Epithelial cell of esophagus (primary cell): ENCODE measurements at regions not wholly inside any gene's neighbourhood (a gene's known extent, or its start where the extent isn't known, plus 50 kb on each side); places are given as distances from the start of the nearest gene placed in this dataset.

Experiments
- DNase-seq: peaks from one replicate; pipeline ENCODE4 v3.0.0; 2010; ENCODE audit warnings: low read depth
- H3K4me3 ChIP-seq: 2 replicates; pipeline ENCODE4 v1.5.1; 2011; ENCODE audit warnings: mild to moderate bottlenecking, low read length, control low read depth
- TF ChIP-seq, protein P1 (sequence below): IDR thresholded peaks from 2 replicates; pipeline ENCODE4 v1.5.1; 2011; ENCODE audit warnings: low read depth, mild to moderate bottlenecking, low read length, control low read depth, inconsistent platforms; ENCODE audit not compliant: insufficient read depth; ENCODE audit errors: missing control alignments

DNA sequence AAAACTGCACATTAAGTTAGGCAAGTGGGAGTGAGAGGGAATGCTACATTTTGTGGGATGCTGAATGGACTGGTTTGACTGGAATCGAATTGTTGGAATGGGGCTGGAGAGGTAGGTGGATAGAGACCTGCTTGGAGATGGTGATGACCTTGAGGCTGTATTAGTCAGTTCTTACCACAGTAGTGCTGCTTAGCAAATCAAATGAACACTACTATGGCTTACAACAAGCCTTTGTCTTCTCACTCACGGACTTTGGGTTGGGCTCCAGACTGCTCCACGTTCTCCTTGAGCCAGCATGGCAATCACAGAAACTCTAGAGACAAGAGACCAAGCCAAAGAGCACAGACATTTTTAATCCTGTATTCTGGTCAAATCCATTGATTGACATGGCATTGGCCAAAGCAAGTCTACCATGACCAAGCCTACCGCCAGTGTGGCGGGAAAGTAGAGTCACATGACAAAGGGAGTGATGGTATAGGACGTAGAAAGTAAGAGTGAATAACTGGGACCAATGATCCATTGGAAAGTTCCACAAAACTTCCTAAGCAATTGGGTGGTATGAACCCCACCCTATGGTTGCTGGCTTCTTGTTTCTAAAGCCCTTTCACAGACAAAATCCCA, 70.3 kb upstream of the FOXP4 start:
- H3K4me3 ChIP-seq = no peak overlapping the region
- TF ChIP-seq, protein P1, sequence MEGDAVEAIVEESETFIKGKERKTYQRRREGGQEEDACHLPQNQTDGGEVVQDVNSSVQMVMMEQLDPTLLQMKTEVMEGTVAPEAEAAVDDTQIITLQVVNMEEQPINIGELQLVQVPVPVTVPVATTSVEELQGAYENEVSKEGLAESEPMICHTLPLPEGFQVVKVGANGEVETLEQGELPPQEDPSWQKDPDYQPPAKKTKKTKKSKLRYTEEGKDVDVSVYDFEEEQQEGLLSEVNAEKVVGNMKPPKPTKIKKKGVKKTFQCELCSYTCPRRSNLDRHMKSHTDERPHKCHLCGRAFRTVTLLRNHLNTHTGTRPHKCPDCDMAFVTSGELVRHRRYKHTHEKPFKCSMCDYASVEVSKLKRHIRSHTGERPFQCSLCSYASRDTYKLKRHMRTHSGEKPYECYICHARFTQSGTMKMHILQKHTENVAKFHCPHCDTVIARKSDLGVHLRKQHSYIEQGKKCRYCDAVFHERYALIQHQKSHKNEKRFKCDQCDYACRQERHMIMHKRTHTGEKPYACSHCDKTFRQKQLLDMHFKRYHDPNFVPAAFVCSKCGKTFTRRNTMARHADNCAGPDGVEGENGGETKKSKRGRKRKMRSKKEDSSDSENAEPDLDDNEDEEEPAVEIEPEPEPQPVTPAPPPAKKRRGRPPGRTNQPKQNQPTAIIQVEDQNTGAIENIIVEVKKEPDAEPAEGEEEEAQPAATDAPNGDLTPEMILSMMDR = no peak
- DNase-seq = no peak

DNA sequence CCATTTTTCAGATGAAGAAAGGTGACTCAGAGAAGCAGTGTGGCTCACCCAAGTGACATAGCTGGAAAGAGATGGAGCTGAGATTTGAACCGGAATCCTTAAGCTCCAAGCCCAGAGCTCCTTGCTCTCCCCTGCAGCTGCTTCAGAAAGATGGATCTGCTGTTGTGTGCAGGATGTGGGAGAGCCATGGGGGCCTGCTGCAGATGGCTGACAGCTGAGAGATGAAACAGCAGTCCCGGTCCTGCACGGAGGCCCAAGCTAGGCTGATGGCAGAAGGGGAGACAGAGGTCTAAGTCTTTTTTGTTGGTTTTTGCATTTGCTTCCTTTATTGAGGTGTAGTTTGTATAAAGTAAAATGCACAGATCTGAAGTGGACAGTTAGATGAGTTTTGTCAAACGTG, 69.8 kb upstream of the FOXP4 start:
- DNase-seq = no peak
- TF ChIP-seq, protein P1 = no peak

DNA sequence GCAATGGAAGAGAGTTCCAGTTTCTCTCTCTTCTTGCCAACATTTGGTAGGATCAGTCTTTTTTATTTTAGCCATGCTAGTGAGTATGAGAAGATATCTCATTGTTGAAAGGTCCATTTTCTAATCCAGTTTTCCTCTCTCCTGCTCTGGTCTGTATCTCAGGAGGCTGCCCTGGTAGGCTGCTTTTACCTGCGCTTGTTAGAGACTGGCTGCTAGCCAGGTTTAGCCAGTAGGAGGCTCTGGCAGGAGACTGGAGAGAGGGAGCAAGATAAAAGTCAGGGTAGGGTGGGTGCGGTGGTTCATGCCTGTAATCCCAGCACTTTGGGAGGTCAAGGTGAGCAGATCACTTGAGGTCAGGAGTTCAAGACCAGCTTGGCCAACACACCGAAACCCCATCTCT, 68.6 kb upstream of the FOXP4 start:
- no peak overlapping the region for H3K4me3 ChIP-seq
- DNase-seq = no peak
- TF ChIP-seq, protein P1 = no peak

More for the DNA sequence above, 69.8 kb upstream of the FOXP4 start:
- H3K4me3 ChIP-seq = no peak overlapping the region

DNA sequence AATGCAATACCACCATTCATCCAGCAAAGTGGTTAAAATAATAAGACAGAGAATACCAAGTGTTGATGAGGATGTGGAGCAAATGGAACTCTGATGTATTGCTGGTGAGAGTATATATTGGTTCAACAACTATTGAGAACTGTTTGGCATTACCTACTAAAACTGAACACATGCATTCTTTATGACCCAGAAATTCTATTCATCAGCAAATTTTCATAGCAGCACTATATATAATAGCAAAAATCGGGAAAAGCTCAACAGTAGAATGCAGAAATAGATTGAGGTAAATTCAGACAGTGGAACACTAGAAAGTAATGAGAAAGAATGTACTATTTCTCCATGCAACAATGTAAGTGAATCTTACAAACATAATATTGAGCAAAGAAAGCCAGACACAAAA, 62.2 kb upstream of the FOXP4 start:
- no peak for DNase-seq
- TF ChIP-seq, protein P1 = no peak
- no peak overlapping the region for H3K4me3 ChIP-seq

DNA sequence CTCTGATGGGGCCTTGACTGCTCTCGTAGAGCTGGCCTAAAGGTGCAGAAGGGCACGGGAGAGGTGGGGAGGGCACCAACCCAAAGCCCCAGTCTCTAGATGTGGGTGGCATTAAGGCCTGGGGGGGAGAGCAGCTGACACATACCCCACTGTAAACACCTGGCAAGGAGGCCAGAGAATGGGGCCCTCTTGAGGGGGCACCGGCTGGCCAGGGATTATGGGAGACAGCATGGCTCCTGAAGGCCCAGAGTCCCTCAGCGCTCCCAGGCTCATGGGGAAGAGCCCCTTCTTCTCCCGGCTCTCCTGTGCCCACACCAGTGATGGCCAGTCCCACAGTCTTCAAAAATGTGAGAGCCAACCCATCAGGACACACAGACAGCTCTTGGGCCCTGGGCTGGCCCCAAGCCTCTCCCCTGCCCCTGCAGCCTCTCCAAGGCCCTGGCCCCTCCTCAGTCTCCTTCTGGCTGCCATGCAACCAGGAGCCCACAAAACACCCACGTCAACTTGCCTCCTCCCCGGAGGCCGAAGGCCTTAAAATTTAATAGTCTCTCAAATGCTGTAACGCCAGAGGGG, 58.2 kb upstream of the FOXP4 start:
- DNase-seq = no peak

DNA sequence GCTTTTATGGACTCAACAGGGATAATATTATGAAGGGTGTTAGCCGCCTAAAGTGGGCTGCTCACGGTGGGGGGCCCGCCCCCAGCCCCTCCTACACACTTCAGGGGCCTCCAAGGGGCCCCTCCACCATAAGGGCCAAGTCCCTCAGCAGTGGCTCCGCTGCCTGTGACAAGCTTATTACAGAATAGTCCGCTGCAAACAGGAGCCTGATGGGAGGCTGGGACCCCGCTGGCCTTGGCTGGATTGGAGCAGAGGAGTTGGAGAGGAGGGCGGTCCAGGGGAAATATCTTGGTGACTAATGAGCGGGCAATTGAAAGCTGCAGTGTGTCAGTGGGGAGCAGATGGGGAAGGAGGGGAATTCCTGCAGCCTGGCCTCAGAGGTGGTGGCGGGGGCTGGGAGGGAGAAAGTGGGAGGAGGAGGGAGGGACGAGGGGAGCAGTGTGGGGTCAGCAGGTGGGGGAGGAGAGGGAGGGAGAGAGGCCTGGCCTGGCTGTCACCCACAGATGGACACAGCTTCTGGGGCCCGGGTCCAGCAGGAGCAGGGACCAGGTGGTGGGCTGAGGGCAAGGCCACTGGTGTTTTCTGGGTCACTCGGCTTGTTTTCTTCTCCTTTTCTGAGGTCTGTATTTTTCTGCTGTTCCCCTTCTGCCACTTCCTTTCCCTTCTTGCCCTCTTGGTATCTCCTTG, 57.6 kb upstream of the FOXP4 start:
- TF ChIP-seq, protein P1 = no peak
- DNase-seq = no peak
- no peak overlapping the region for H3K4me3 ChIP-seq

More for the DNA sequence above, 58.2 kb upstream of the FOXP4 start:
- no peak overlapping the region for H3K4me3 ChIP-seq
- TF ChIP-seq, protein P1 = no peak
